ENCODE measurements at regions not wholly inside any gene's neighbourhood (a gene's known extent, or its start where the extent isn't known, plus 50 kb on each side); places are given as distances from the start of the nearest gene placed in this dataset.

DNA sequence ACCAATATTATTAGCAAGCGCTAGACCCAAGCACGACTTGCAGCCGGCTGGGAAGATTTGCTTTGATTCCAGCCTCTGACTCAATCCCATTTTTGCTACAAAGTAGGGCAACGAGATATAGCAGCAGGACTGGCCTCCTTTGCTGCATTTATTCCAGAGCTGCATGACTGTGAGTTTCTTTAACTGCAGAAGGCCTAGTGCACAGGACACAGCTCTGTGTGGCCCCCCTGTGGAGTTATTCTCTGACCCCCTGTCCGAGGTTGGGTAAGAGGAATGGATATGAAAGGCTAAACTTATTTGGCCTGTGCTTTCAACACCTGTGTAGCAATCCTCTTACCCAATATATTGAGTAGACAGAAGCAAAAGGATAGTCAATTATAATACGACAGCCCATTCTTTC, 133.3 kb upstream of the SPTLC3 start:
- DNase-seq (ENCODE audit: low read depth, low spot score), result no peak
- no peak overlapping the region for H3K9ac ChIP-seq (ENCODE audit: control insufficient read depth, extremely low read depth, insufficient read depth, low read length)
- TF ChIP-seq, protein P1, sequence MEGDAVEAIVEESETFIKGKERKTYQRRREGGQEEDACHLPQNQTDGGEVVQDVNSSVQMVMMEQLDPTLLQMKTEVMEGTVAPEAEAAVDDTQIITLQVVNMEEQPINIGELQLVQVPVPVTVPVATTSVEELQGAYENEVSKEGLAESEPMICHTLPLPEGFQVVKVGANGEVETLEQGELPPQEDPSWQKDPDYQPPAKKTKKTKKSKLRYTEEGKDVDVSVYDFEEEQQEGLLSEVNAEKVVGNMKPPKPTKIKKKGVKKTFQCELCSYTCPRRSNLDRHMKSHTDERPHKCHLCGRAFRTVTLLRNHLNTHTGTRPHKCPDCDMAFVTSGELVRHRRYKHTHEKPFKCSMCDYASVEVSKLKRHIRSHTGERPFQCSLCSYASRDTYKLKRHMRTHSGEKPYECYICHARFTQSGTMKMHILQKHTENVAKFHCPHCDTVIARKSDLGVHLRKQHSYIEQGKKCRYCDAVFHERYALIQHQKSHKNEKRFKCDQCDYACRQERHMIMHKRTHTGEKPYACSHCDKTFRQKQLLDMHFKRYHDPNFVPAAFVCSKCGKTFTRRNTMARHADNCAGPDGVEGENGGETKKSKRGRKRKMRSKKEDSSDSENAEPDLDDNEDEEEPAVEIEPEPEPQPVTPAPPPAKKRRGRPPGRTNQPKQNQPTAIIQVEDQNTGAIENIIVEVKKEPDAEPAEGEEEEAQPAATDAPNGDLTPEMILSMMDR (optimal IDR thresholded peaks at IDR 0.05 in 1 of 3, IDR thresholded peaks at IDR 0.05 in 1 of 3, conservative IDR thresholded peaks at IDR 0.05 in 1 of 3; ENCODE audit: extremely low read depth in 1 of 3, insufficient read depth in 2 of 3, low read length in 3 of 3), result no peak
- TF ChIP-seq EZH2 (IDR thresholded peaks at IDR 0.05; ENCODE audit: low read length), result no peak
- no peak overlapping the region for H3K27ac ChIP-seq (ENCODE audit: control insufficient read depth, insufficient read depth, low read length)
- no peaks in the 10 kb centered on the region for H4K20me1 ChIP-seq (ENCODE audit: control insufficient read depth, extremely low read depth, insufficient read depth, low read length)
- dilution Hi-C loops (cut with MboI; ENCODE audit: extremely low pct_ligation_motif_present, low sequenced_read_pairs), result no loop called here
- no peak overlapping the region for H3K4me3 ChIP-seq (ENCODE audit: control insufficient read depth in 2 of 3, extremely low read depth in 1 of 3, insufficient read depth in 2 of 3, low read depth in 1 of 3, low read length in 3 of 3)
- H3K9me3 ChIP-seq (ENCODE audit: control insufficient read depth, low read depth, low read length), result no peaks in the 10 kb centered on the region
- no peaks in the 10 kb centered on the region for H3K36me3 ChIP-seq (ENCODE audit: control insufficient read depth in 2 of 2, extremely low read depth in 1 of 2, insufficient read depth in 2 of 2, low read length in 2 of 2)
- no peaks in the 10 kb centered on the region for H3K9me1 ChIP-seq (ENCODE audit: control insufficient read depth, extremely low read depth, insufficient read depth, low read length)
- H3K27me3 ChIP-seq (ENCODE audit: control insufficient read depth, extremely low read depth, insufficient read depth, low read length), result peaks cover 1% of the 10 kb centered on the region
- no peaks in the 10 kb centered on the region for H3K79me2 ChIP-seq (ENCODE audit: control insufficient read depth, insufficient read depth, low read length)
- H2AFZ ChIP-seq (ENCODE audit: control insufficient read depth, low read length), result no peak overlapping the region
- no peak overlapping the region for H3K4me2 ChIP-seq (ENCODE audit: control insufficient read depth, extremely low read depth, insufficient read depth, low read depth, low read length)
- H3K4me1 ChIP-seq (ENCODE audit: control insufficient read depth, extremely low read depth, insufficient read depth, low read length), result no peaks in the 10 kb centered on the region
- FAIRE-seq, result no peak

DNA sequence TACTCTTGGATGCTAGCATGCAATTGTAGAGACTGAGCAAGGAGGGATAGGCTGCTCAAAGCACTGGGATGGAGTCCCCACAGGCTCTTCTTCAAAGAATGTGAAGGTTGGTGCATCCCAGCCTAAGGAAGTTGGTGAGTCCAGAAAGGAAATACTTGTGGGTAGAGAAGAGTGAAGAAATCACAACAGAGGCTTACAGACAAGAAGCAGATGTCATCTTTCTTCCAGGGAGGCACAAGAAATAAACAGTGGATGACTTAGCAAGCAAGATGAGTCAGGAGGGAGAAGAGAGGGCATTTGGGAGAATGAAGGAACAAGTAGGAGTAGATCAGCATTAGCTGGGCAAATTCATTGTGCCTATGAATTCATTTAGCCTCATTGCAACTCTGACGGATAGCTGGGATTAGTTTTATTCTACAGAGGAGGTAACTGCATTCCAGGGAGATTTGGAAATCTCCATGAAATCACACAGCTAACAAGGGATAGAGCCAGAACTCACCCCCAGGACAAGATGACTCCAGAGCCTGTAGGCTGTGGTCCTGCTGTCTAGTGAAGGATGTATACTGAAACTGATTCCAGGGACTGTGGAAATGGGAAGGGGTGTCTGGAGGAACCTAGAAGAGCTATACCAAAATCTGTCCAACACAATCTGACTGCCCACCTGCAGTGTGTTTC, 125.8 kb upstream of the SPTLC3 start:
- Histone ChIP-seq H2AFZ (ENCODE audit: control insufficient read depth, low read length) (no peak overlapping the region), H3K9me1 (ENCODE audit: control insufficient read depth, extremely low read depth, insufficient read depth, low read length) (no peaks in the 10 kb centered on the region), H3K36me3 (ENCODE audit: control insufficient read depth in 2 of 2, extremely low read depth in 1 of 2, insufficient read depth in 2 of 2, low read length in 2 of 2) (no peaks in the 10 kb centered on the region), H3K79me2 (ENCODE audit: control insufficient read depth, insufficient read depth, low read length) (no peaks in the 10 kb centered on the region), H3K9ac (ENCODE audit: control insufficient read depth, extremely low read depth, insufficient read depth, low read length) (no peak overlapping the region), H4K20me1 (ENCODE audit: control insufficient read depth, extremely low read depth, insufficient read depth, low read length) (no peaks in the 10 kb centered on the region), H3K27ac (ENCODE audit: control insufficient read depth, insufficient read depth, low read length) (no peak overlapping the region), H3K4me2 (ENCODE audit: control insufficient read depth, extremely low read depth, insufficient read depth, low read depth, low read length) (no peak overlapping the region), H3K9me3 (ENCODE audit: control insufficient read depth, low read depth, low read length) (no peaks in the 10 kb centered on the region), H3K4me3 (ENCODE audit: control insufficient read depth in 2 of 3, extremely low read depth in 1 of 3, insufficient read depth in 2 of 3, low read depth in 1 of 3, low read length in 3 of 3) (no peak overlapping the region), H3K27me3 (ENCODE audit: control insufficient read depth, extremely low read depth, insufficient read depth, low read length) (peaks cover 7% of the 10 kb centered on the region), H3K4me1 (ENCODE audit: control insufficient read depth, extremely low read depth, insufficient read depth, low read length) (no peaks in the 10 kb centered on the region)
- dilution Hi-C loops (cut with MboI; ENCODE audit: extremely low pct_ligation_motif_present, low sequenced_read_pairs), result no loop called here
- TF ChIP-seq, protein P1 (optimal IDR thresholded peaks at IDR 0.05 in 1 of 3, IDR thresholded peaks at IDR 0.05 in 1 of 3, conservative IDR thresholded peaks at IDR 0.05 in 1 of 3; ENCODE audit: extremely low read depth in 1 of 3, insufficient read depth in 2 of 3, low read length in 3 of 3), result no peak
- no peak for TF ChIP-seq EZH2 (IDR thresholded peaks at IDR 0.05; ENCODE audit: low read length)
- DNase-seq (ENCODE audit: low read depth, low spot score) (no peak), FAIRE-seq (no peak)
